GM21825 (cell line): ENCODE measurements at regions not wholly inside any gene's neighbourhood (a gene's known extent, or its start where the extent isn't known, plus 50 kb on each side); places are given as distances from the start of the nearest gene placed in this dataset.
"Not testable (repeated sequence)": the region's sequence is repeated elsewhere in the genome, so short reads cannot be mapped to it uniquely, and the experiment has no call there.

Experiments
- ATAC-seq: cut with Tn5 transposase; IDR thresholded peaks from one replicate; pipeline ENCODE4 v1.9.1; 2021; ENCODE audit warnings: mild to moderate bottlenecking, moderate library complexity; ENCODE audit not compliant: unreplicated experiment

GRCh38 chr6:147651-148050, 144.6 kb upstream of the DUSP22 start:
- ATAC-seq = not testable (repeated sequence)

DNA sequence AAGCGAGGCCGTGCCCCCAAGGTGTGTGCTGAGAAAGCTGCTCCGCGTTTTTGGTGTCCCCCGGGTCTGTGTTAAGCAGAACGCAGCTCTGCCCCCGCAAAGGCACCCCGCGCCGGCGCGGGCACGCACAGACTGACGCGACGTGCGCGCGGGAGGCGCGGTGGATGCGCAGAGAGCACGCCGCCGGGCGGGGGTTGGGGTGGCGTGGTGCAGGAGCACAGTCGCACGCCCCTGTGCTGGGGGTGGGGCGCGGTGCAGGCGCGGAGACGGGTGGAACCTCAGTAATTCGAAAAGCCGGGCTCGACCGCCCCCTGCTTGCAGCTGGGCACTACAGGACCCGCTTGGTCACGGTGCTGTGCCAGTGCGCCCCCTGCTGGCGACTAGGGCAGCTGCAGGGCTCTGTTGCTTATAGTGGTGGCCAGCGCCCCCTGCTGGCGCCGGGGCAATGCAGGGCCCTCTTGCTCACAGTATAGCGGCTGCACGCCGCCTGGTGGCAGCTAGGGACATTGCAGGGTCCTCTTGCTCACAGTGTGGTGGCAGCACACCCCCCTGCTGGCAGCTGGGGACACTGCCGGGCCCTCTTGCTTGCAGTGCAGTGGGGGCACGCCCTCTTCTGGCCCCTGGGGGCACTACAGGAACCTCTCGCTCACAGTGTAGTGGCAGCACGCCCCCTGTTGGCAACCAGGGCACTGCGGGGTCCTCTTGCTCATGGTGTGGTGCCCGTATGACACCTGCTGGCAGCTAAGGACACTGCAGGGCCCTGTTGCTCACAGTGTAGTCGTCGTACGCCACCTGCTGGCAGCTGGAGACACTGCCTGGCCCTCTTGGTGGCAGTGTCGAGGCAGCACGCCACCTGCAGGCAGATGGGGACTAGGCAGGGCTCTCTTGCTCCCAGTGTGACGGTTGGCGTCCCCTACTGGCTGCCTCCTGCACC, 144.0 kb upstream of the DUSP22 start:
- peak; percentile 94 for ATAC-seq

GRCh38 chr6:150147-150546, 142.1 kb upstream of the DUSP22 start:
- ATAC-seq = not testable (repeated sequence)

DNA sequence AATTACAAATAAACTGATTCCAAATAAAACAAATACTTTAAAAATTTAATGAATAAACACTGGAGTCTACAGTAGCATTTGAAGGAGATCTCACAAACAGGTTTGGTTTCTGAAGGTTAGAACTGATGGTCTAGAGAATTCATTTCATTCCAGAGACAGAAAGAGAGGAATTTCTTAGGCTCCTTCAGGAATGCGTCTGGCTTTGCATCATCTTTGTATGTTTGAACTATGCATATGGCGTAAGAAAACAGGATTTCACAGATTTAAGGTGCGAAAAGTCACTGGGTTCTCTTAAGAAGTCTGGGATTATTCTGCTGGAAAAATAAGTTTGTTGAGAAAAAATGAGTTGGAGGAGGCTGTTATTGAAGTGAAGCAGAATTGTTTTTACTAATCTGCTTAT, 139.9 kb upstream of the DUSP22 start:
- ATAC-seq = not testable (repeated sequence)

DNA sequence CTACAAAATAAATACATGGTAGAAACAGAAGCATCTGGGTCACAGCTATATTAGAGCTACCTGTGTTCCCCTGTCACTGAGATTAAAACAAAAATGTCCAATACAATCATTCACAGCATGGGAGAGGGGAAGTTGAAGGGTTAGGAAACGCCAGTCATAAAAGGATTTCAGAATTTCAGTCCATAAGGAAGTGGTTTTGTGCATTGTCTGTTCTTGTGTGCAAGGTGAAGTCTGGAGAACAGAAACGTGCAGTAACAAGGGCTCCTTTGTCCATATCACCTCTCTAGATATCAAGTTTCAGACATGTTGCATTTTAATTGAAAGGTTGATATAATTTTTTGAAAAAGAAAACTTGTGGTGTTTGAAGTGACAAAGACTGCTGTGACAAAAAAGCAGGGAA, 139.3 kb upstream of the DUSP22 start:
- not testable (repeated sequence) for ATAC-seq

DNA sequence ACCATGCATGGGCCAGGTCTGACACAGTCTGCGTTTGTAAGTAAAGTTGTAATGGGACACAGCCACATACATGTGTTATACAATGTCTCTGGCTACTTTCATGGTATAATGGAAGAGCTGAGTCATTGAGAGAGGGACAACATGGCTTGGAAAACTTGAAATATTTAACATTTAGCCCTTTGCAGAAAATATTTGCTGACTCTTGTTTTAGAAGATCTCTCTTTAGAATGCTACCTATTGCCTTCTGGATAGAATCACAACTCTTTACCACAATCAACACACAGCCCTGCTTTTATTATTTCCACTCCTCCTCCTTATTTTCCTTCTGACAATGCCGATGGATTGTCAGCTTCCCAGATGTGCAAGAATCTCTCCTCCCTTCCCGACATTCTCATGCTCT, 138.4 kb upstream of the DUSP22 start:
- ATAC-seq = not testable (repeated sequence)

DNA sequence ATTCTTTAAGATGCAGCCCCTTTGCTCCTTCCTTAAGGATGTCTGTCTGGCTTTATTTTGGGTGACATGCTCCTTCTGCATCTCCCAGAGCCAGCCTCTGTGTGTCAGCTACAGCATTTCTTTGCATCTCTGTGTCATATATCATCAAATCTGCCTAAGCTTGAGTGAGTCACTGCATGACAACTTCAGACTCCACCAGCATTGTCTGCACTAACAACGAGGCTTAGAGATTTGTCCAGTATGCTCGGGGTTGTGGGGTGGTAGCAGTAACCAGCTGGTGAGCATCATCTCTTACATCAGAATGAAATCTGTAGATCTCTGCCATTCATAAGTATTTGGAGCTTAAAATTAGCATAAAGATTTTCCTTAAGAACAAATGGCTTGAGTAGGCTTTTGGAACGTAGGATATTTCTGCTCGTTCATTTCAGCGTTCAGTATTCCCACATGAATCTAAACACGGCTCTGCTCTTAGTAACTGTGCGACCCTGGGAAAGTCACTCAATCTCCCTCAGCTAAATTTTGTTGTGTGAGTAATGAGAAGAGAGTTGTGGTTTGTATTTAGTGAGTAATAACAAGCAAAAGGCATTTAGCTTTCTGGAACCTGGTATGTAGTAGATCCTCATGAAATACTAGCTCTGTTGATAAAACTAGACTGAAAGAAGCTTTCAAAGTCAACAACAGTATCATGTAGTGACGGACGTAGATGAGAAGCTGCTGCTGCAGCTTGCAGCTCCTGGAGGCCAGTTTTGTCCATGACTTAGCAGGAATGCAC, 137.8 kb upstream of the DUSP22 start:
- not testable (repeated sequence) for ATAC-seq

GRCh38 chr6:156010-156409, 136.3 kb upstream of the DUSP22 start:
- ATAC-seq = no peak

- ATAC-seq = not testable (repeated sequence)
These were observed 135.7 kb upstream of the DUSP22 start for GRCh38 chr6:156441-157140.

GRCh38 chr6:157176-157575, 135.1 kb upstream of the DUSP22 start:
- not testable (repeated sequence) for ATAC-seq

GRCh38 chr6:161657-162056, 130.6 kb upstream of the DUSP22 start:
- not testable (repeated sequence) for ATAC-seq

- no peak for ATAC-seq
These were observed 127.6 kb upstream of the DUSP22 start for GRCh38 chr6:164720-165119.

DNA sequence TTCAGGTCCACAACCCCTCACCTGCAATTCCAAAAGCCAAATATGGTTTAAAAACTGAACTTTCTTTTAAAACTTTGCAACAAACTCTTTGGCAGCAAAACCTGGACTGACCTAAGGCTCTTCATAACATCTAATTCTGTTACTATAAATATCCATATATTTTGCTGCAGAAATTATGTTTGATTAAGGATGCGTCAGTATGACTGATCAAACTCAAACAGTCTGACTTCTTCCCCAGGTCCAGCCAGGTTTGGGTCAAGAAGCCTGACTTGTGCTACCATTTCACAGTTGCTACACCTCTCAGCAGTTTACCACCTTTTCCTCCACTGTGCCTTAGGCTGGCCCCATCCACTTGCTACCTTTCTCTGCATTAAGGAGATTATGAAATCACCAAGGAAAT, 127.0 kb upstream of the DUSP22 start:
- ATAC-seq = no peak

- ATAC-seq = no peak
These were observed 126.4 kb upstream of the DUSP22 start for GRCh38 chr6:165906-166305.

- no peak for ATAC-seq
These were observed 123.3 kb upstream of the DUSP22 start for GRCh38 chr6:168865-169455.

- ATAC-seq = no peak
These were observed 118.3 kb upstream of the DUSP22 start for GRCh38 chr6:174036-174435.

GRCh38 chr6:175680-176079, 116.6 kb upstream of the DUSP22 start:
- ATAC-seq = no peak

- no peak for ATAC-seq
These were observed 115.5 kb upstream of the DUSP22 start for GRCh38 chr6:176766-177165.

GRCh38 chr6:178119-178518, 114.2 kb upstream of the DUSP22 start:
- no peak for ATAC-seq

- not testable (repeated sequence) for ATAC-seq
These were observed 113.4 kb upstream of the DUSP22 start for GRCh38 chr6:178929-179328.
